ENCODE measurements at regions not wholly inside any gene's neighbourhood (a gene's known extent, or its start where the extent isn't known, plus 50 kb on each side); places are given as distances from the start of the nearest gene placed in this dataset.

GRCh38 chr6:142624978-142625715 is 319.8 kb downstream of the HIVEP2 start (continued):
- TF ChIP-seq E4F1 (IDR thresholded peaks at IDR 0.05; ENCODE audit: borderline replicate concordance, partially characterized antibody) (no peak), CBX5 (IDR thresholded peaks at IDR 0.05; ENCODE audit: low read depth) (no peak), PBX3 (IDR thresholded peaks at IDR 0.05; ENCODE audit: insufficient replicate concordance, low read depth, low read length) (no peak)

GRCh38 chr6:142627474-142627873 is 317.5 kb downstream of the HIVEP2 start:
- intact Hi-C loops (cut with micrococcal nuclease; ENCODE audit: unreplicated experiment) (no loop called here), in situ Hi-C loops (cut with MboI) (no loop called here)
- no peak for FAIRE-seq
- H3K36me3 ChIP-seq (ENCODE audit: control insufficient read depth in 2 of 2, insufficient read depth in 2 of 2, low read length in 1 of 2) = no peaks in the 10 kb centered on the region
- H3K4me3 ChIP-seq = no peak overlapping the region
- H4K20me1 ChIP-seq (ENCODE audit: control insufficient read depth, insufficient read depth) = no peaks in the 10 kb centered on the region
- peaks cover 0 to 2% of the 10 kb centered on the region in 2 experiments; a peak in 1 of 4 replicates for H3K27me3 ChIP-seq (replicated peaks in 1 of 2; ENCODE audit: control insufficient read depth in 2 of 2, insufficient read depth in 2 of 2, low read length in 1 of 2)
- H2AFZ ChIP-seq (ENCODE audit: control insufficient read depth, low read depth, low read length) = no peak overlapping the region; the same call in 1 of the 2 replicates
- peak; percentile 52; the same call in 2 of the 3 replicates for ATAC-seq
- no peaks in the 10 kb centered on the region for H3K4me1 ChIP-seq (ENCODE audit: control insufficient read depth, insufficient read depth, low read length)
- H3K9ac ChIP-seq (ENCODE audit: control insufficient read depth, insufficient read depth, low read length) = no peak overlapping the region
- no peaks in the 10 kb centered on the region for H3K9me3 ChIP-seq (replicated peaks; ENCODE audit: control insufficient read depth, insufficient read depth, low read length)
- CTCF ChIA-PET = interaction anchor here (0.7 kb wide), 1 partner anchor 425 kb away, joined by 4 read pairs; no protein-coding TSS in a partner anchor
- no peak overlapping the region for H3K27ac ChIP-seq (ENCODE audit: control insufficient read depth, insufficient read depth)
- SMC1A ChIA-PET (ENCODE audit: uncharacterized antibody, unreplicated experiment) = no interaction called here
- no peak for DNase-seq (ENCODE audit: low read depth, low spot score)
- RAD21 ChIA-PET (ENCODE audit: unreplicated experiment) = no interaction called here
- no TSS peak for BruUV-seq (replicated peaks)
- POLR2A ChIA-PET = no interaction called here
- no peaks in the 10 kb centered on the region for H3K79me2 ChIP-seq (ENCODE audit: control insufficient read depth, insufficient read depth, low read length)
- no peak overlapping the region for H3K4me2 ChIP-seq (ENCODE audit: control insufficient read depth, insufficient read depth)
- WGBS (ENCODE audit: insufficient coverage, insufficient replicate concordance, low lambda C conversion rate, missing lambda C conversion rate) = 21% methylated on average over 3 of the region's 3 CpGs
- TF ChIP-seq ATF7 (IDR thresholded peaks at IDR 0.05; ENCODE audit: low read depth) (no peak), GATAD2B (conservative IDR thresholded peaks at IDR 0.05; ENCODE audit: low read depth) (no peak), POU2F2 (IDR thresholded peaks at IDR 0.05; ENCODE audit: borderline replicate concordance, low read depth, low read length) (no peak), ZNF274 (IDR thresholded peaks at IDR 0.05; ENCODE audit: insufficient read depth, insufficient read length) (no peak), CUX1 (IDR thresholded peaks at IDR 0.05; ENCODE audit: insufficient replicate concordance, low read depth, low read length) (no peak), SIX5 (IDR thresholded peaks at IDR 0.05; ENCODE audit: low read depth, low read length, severe bottlenecking) (no peak), YBX1 (IDR thresholded peaks at IDR 0.05) (no peak)

Data from GM12878 (cell line).